Lung (tissue), 11 donors: ENCODE measurements at regions not wholly inside any gene's neighbourhood (a gene's known extent, or its start where the extent isn't known, plus 50 kb on each side); places are given as distances from the start of the nearest gene placed in this dataset.

Experiments used
- ATAC-seq: fragments of 200-7000 bp; cut with Tn5 transposase; one replicate; pipeline ENCODE4 v1.9.1; 2020; ENCODE audit warnings: moderate number of reproducible peaks; ENCODE audit not compliant: insufficient read depth, low FRiP score
- DNase-seq, 3 donors: peaks; one replicate each; pipeline ENCODE4 v3.0.0-alpha.2; 2013 to 2017
- H3K27ac ChIP-seq, 2 donors: one replicate each; pipeline ENCODE4 v1.5.1; 2013; ENCODE audit warnings: mild to moderate bottlenecking in 2 of 2, moderate library complexity in 2 of 2, control low read depth in 1 of 2, inconsistent platforms in 1 of 2, low read depth in 1 of 2, low read length in 1 of 2
- H3K27me3 ChIP-seq, 3 donors: one replicate each; pipeline ENCODE4 v1.5.1; 2013; ENCODE audit warnings: low read length in 2 of 3; ENCODE audit not compliant: control insufficient read depth in 3 of 3, insufficient read depth in 3 of 3
- H3K36me3 ChIP-seq, 4 donors: one replicate each; pipeline ENCODE4 v1.5.1; 2013; ENCODE audit warnings: low read length in 4 of 4, mild to moderate bottlenecking in 1 of 4, moderate library complexity in 1 of 4; ENCODE audit not compliant: control insufficient read depth in 4 of 4, insufficient read depth in 4 of 4
- H3K4me1 ChIP-seq, 5 donors: one replicate each; pipeline ENCODE4 v1.5.1; 2013; ENCODE audit warnings: low read length in 5 of 5, mild to moderate bottlenecking in 2 of 5, moderate library complexity in 1 of 5; ENCODE audit not compliant: control insufficient read depth in 5 of 5, insufficient read depth in 5 of 5
- H3K4me3 ChIP-seq: one replicate; pipeline ENCODE4 v1.5.1; 2013; ENCODE audit warnings: mild to moderate bottlenecking, control low read depth, moderate library complexity
- H3K9ac ChIP-seq, 2 donors: one replicate each; pipeline ENCODE4 v1.5.1; 2013; ENCODE audit warnings: low read length in 2 of 2, control low read depth in 1 of 2; ENCODE audit not compliant: insufficient read depth in 1 of 2
- H3K9me3 ChIP-seq, 4 donors: one replicate each; pipeline ENCODE4 v1.5.1; 2013; ENCODE audit warnings: low read length in 3 of 4, mild to moderate bottlenecking in 1 of 4, moderate library complexity in 1 of 4; ENCODE audit not compliant: control insufficient read depth in 4 of 4, insufficient read depth in 3 of 4
- CTCF ChIP-seq: IDR thresholded peaks from 2 replicates; pipeline ENCODE4 v1.5.1; 2012; ENCODE audit warnings: mild to moderate bottlenecking; ENCODE audit errors: control extremely low read depth, extremely low read depth
- WGBS, 2 donors: extraction: QIAGEN DNeasy Blood & Tissue Kit; methylation state at CpG; one replicate each; pipeline ENCODE4 v1.1.7; 2013; 5-methylcytosine and 5-hydroxymethylcytosine counted together
- donor health status: control.
- donor health status: control.
- donor health status: Bipolar disorder and iron deficiency.
- donor health status: healthy.
- donor health status: DM: yes; HTN: yes; CAD: no.

GRCh38 chr7:25652366-25652765 is 424.1 kb upstream of the NPVF start:
- Histone ChIP-seq H3K4me3 (no peak overlapping the region), H3K27ac (no peak overlapping the region), H3K9ac (no peak overlapping the region), H3K36me3 (no peaks in the 10 kb centered on the region), H3K9me3 (peaks cover 0 to 2% (median 0%) of the 10 kb centered on the region in 4 donors), H3K27me3 (no peaks in the 10 kb centered on the region), H3K4me1 (peaks cover 0 to 14% (median 11%) of the 10 kb centered on the region in 5 donors)
- TF ChIP-seq CTCF, result no peak
- DNase-seq (no peak), ATAC-seq (no peak)
- WGBS, 2 donors, result 28 to 44% methylated on average over 1 of the region's 1 CpG

GRCh38 chr7:25653384-25653783 is 425.1 kb upstream of the NPVF start:
- peaks cover 0 to 21% (median 13%) of the 10 kb centered on the region in 5 donors for H3K4me1 ChIP-seq
- no peaks in the 10 kb centered on the region for H3K36me3 ChIP-seq
- 51 to 63% methylated on average over 2 of the region's 2 CpGs for WGBS, 2 donors
- H3K9me3 ChIP-seq, result peaks cover 0 to 2% (median 0%) of the 10 kb centered on the region in 4 donors
- DNase-seq, result no peak
- no peak overlapping the region for H3K4me3 ChIP-seq
- no peak overlapping the region for H3K27ac ChIP-seq
- ATAC-seq, result no peak
- no peak overlapping the region for H3K9ac ChIP-seq
- no peak for TF ChIP-seq CTCF
- H3K27me3 ChIP-seq, result no peaks in the 10 kb centered on the region

GRCh38 chr7:25656071-25656470 is 427.8 kb upstream of the NPVF start:
- Histone ChIP-seq H3K9me3 (peaks cover 0 to 1% (median 0%) of the 10 kb centered on the region in 4 donors), H3K27ac (no peak overlapping the region), H3K36me3 (no peaks in the 10 kb centered on the region), H3K4me3 (no peak overlapping the region), H3K9ac (no peak overlapping the region), H3K27me3 (no peaks in the 10 kb centered on the region), H3K4me1 (peaks cover 3 to 38% (median 13%) of the 10 kb centered on the region in 5 donors)
- ATAC-seq, result no peak
- no peak for TF ChIP-seq CTCF
- WGBS, 2 donors, result 13 to 40% methylated on average over 1 of the region's 1 CpG
- no peak for DNase-seq

GRCh38 chr7:25656581-25657026 is 428.3 kb upstream of the NPVF start:
- H3K36me3 ChIP-seq, result no peaks in the 10 kb centered on the region
- no peak overlapping the region for H3K9ac ChIP-seq
- H3K4me3 ChIP-seq, result no peak overlapping the region
- no peak overlapping the region for H3K27ac ChIP-seq
- DNase-seq (peak; percentile 69 to 97 (median 97)), ATAC-seq (no peak)
- H3K4me1 ChIP-seq, result peaks cover 3 to 38% (median 13%) of the 10 kb centered on the region in 5 donors
- H3K9me3 ChIP-seq, result no peaks in the 10 kb centered on the region
- no peaks in the 10 kb centered on the region for H3K27me3 ChIP-seq
- 0 to 12% methylated on average over 3 of the region's 3 CpGs for WGBS, 2 donors
- no peak for TF ChIP-seq CTCF
